NT2/D1 (cell line): ENCODE measurements at regions not wholly inside any gene's neighbourhood (a gene's known extent, or its start where the extent isn't known, plus 50 kb on each side); places are given as distances from the start of the nearest gene placed in this dataset.

Experiments used
- DNase-seq: peaks from one replicate; pipeline ENCODE4 v3.0.0-alpha.2; 2011; ENCODE audit warnings: low read depth, low spot score
- H3K27me3 ChIP-seq: 2 replicates; pipeline ENCODE4 v1.6.0; 2011; ENCODE audit warnings: mild to moderate bottlenecking; ENCODE audit not compliant: insufficient read length, insufficient read depth
- H3K36me3 ChIP-seq: 2 replicates; pipeline ENCODE4 v1.6.1; 2011; ENCODE audit warnings: mild to moderate bottlenecking, low read length, mixed read lengths; ENCODE audit not compliant: insufficient read depth, insufficient read length
- H3K4me1 ChIP-seq: 2 replicates; pipeline ENCODE4 v1.5.1; 2011; ENCODE audit not compliant: insufficient read depth, insufficient read length
- H3K4me3 ChIP-seq: 2 replicates; pipeline ENCODE4 v1.5.1; 2011; ENCODE audit warnings: low read depth; ENCODE audit not compliant: insufficient read length
- H3K9ac ChIP-seq: 2 replicates; pipeline ENCODE4 v1.6.0; 2011; ENCODE audit warnings: low read depth; ENCODE audit not compliant: insufficient read length
- H3K9me3 ChIP-seq: 2 replicates; pipeline ENCODE4 v1.5.1; 2011; ENCODE audit warnings: mild to moderate bottlenecking, low read length; ENCODE audit not compliant: insufficient read depth
- SUZ12 ChIP-seq: IDR thresholded peaks from 2 replicates; pipeline ENCODE4 v1.6.1; 2011; ENCODE audit not compliant: insufficient read length, insufficient read depth; ENCODE audit errors: extremely low read depth
- YY1 ChIP-seq: IDR thresholded peaks from 2 replicates; pipeline ENCODE4 v1.6.1; 2011; ENCODE audit not compliant: insufficient read length, insufficient read depth
- ZNF274 ChIP-seq: IDR thresholded peaks from 2 replicates; pipeline ENCODE4 v1.6.1; 2011; ENCODE audit warnings: mild to moderate bottlenecking, low read depth, low read length

- no peaks in the 10 kb centered on the region for H3K9me3 ChIP-seq
- no peaks in the 10 kb centered on the region for H3K36me3 ChIP-seq
- H3K4me1 ChIP-seq, result no peaks in the 10 kb centered on the region
- H3K27me3 ChIP-seq, result no peaks in the 10 kb centered on the region
- H3K4me3 ChIP-seq, result no peak overlapping the region
- DNase-seq, result no peak
- no peak overlapping the region for H3K9ac ChIP-seq
- TF ChIP-seq ZNF274, result no peak
- no peak for TF ChIP-seq SUZ12
- no peak for TF ChIP-seq YY1
These were observed 53.0 kb upstream of the RAB18 start for GRCh38 chr10:27451054-27451453.

- H3K4me3 ChIP-seq, result no peak overlapping the region
- DNase-seq, result no peak
- H3K9me3 ChIP-seq, result no peaks in the 10 kb centered on the region
- H3K36me3 ChIP-seq, result no peaks in the 10 kb centered on the region
- no peaks in the 10 kb centered on the region for H3K27me3 ChIP-seq
- H3K4me1 ChIP-seq, result no peaks in the 10 kb centered on the region
- no peak overlapping the region for H3K9ac ChIP-seq
- TF ChIP-seq SUZ12 (no peak), YY1 (no peak), ZNF274 (no peak)
These were observed 53.9 kb upstream of the RAB18 start for GRCh38 chr10:27450225-27450624.

- TF ChIP-seq SUZ12 (no peak), ZNF274 (no peak), YY1 (no peak)
- Histone ChIP-seq H3K9me3 (no peaks in the 10 kb centered on the region), H3K4me3 (no peak overlapping the region), H3K36me3 (no peaks in the 10 kb centered on the region), H3K9ac (no peak overlapping the region), H3K27me3 (no peaks in the 10 kb centered on the region), H3K4me1 (no peaks in the 10 kb centered on the region)
- DNase-seq, result no peak
These were observed 54.5 kb upstream of the RAB18 start for GRCh38 chr10:27449571-27449970.

GRCh38 chr10:27448921-27449320, 55.2 kb upstream of the RAB18 start:
- DNase-seq, result no peak
- Histone ChIP-seq H3K4me3 (no peak overlapping the region), H3K9ac (no peak overlapping the region), H3K27me3 (no peaks in the 10 kb centered on the region), H3K9me3 (no peaks in the 10 kb centered on the region), H3K36me3 (no peaks in the 10 kb centered on the region), H3K4me1 (no peaks in the 10 kb centered on the region)
- TF ChIP-seq SUZ12 (no peak), YY1 (no peak), ZNF274 (no peak)

GRCh38 chr10:27447540-27447939, 56.6 kb upstream of the RAB18 start:
- Histone ChIP-seq H3K4me3 (no peak overlapping the region), H3K9me3 (no peaks in the 10 kb centered on the region), H3K9ac (no peak overlapping the region), H3K4me1 (no peaks in the 10 kb centered on the region), H3K36me3 (no peaks in the 10 kb centered on the region), H3K27me3 (no peaks in the 10 kb centered on the region)
- DNase-seq, result no peak
- TF ChIP-seq ZNF274 (no peak), YY1 (no peak), SUZ12 (no peak)

- H3K4me3 ChIP-seq, result no peak overlapping the region
- no peaks in the 10 kb centered on the region for H3K36me3 ChIP-seq
- H3K9me3 ChIP-seq, result no peaks in the 10 kb centered on the region
- DNase-seq, result no peak
- TF ChIP-seq YY1, result no peak
- no peak for TF ChIP-seq ZNF274
- no peak for TF ChIP-seq SUZ12
- no peaks in the 10 kb centered on the region for H3K27me3 ChIP-seq
- no peak overlapping the region for H3K9ac ChIP-seq
- no peaks in the 10 kb centered on the region for H3K4me1 ChIP-seq
These were observed 57.8 kb upstream of the RAB18 start for GRCh38 chr10:27446091-27446918.

- no peaks in the 10 kb centered on the region for H3K9me3 ChIP-seq
- DNase-seq, result no peak
- H3K9ac ChIP-seq, result no peak overlapping the region
- no peaks in the 10 kb centered on the region for H3K36me3 ChIP-seq
- no peaks in the 10 kb centered on the region for H3K27me3 ChIP-seq
- H3K4me1 ChIP-seq, result no peaks in the 10 kb centered on the region
- TF ChIP-seq YY1 (no peak), ZNF274 (no peak), SUZ12 (no peak)
- no peak overlapping the region for H3K4me3 ChIP-seq
These were observed 59.0 kb upstream of the RAB18 start for GRCh38 chr10:27445070-27445469.
